Keratinocyte (primary cell): ENCODE measurements at regions not wholly inside any gene's neighbourhood (a gene's known extent, or its start where the extent isn't known, plus 50 kb on each side); places are given as distances from the start of the nearest gene placed in this dataset.

Experiments
- DNase-seq: peaks from one replicate; pipeline ENCODE4 v3.0.0-alpha.2; 2011; ENCODE audit warnings: low read depth, missing footprints, low spot score
- FAIRE-seq: peaks from 2 replicates; lab custom pipeline; 2011; peaks lifted over from hg19 to GRCh38; lab: Jason Lieb, UNC
- H2AFZ ChIP-seq: 2 replicates; pipeline ENCODE4 v1.6.0; 2012; ENCODE audit warnings: low read length, control low read depth, inconsistent platforms; ENCODE audit not compliant: control insufficient read depth
- H3K27ac ChIP-seq: 2 replicates; pipeline ENCODE4 v1.5.1; 2011; ENCODE audit warnings: low read length; ENCODE audit not compliant: control insufficient read depth, insufficient read depth
- H3K27me3 ChIP-seq: 3 replicates; pipeline ENCODE4 v1.6.0; 2011; ENCODE audit warnings: low read length; ENCODE audit not compliant: control insufficient read depth, insufficient read depth; ENCODE audit errors: extremely low read depth
- H3K36me3 ChIP-seq, 2 experiments: 2 replicates in 1 of 2; 3 replicates in 1 of 2; pipeline ENCODE4 v1.5.1; 2011; ENCODE audit warnings: low read length in 2 of 2, mild to moderate bottlenecking in 1 of 2; ENCODE audit not compliant: control insufficient read depth in 2 of 2, insufficient read depth in 2 of 2; ENCODE audit errors: extremely low read depth in 1 of 2
- H3K4me1 ChIP-seq: 3 replicates; pipeline ENCODE4 v1.5.1; 2011; ENCODE audit warnings: low read length; ENCODE audit not compliant: control insufficient read depth, insufficient read depth; ENCODE audit errors: extremely low read depth
- H3K4me2 ChIP-seq: 3 replicates; pipeline ENCODE4 v1.6.0; 2011; ENCODE audit warnings: low read depth, low read length; ENCODE audit not compliant: control insufficient read depth, insufficient read depth; ENCODE audit errors: extremely low read depth
- H3K4me3 ChIP-seq, 3 experiments: fragments of 200-600 bp in 1 of 3; sonication (generic) in 1 of 3; 2 replicates in 2 of 3; 3 replicates in 1 of 3; pipeline ENCODE4 v1.5.1; 2011 to 2016; ENCODE audit warnings: low read length in 3 of 3, mild to moderate bottlenecking in 3 of 3, control low read depth in 2 of 3, inconsistent platforms in 1 of 3, low read depth in 1 of 3, mixed read lengths in 1 of 3, mixed run types in 1 of 3, moderate library complexity in 1 of 3; ENCODE audit not compliant: control insufficient read depth in 2 of 3, insufficient read depth in 2 of 3; ENCODE audit errors: extremely low read depth in 1 of 3
- H3K79me2 ChIP-seq: 2 replicates; pipeline ENCODE4 v1.6.0; 2012; ENCODE audit warnings: low read length; ENCODE audit not compliant: control insufficient read depth, insufficient read depth
- H3K9ac ChIP-seq: 3 replicates; pipeline ENCODE4 v1.6.0; 2011; ENCODE audit warnings: low read length; ENCODE audit not compliant: control insufficient read depth, insufficient read depth; ENCODE audit errors: extremely low read depth
- H3K9me1 ChIP-seq: 3 replicates; pipeline ENCODE4 v1.6.0; 2011; ENCODE audit warnings: low read length; ENCODE audit not compliant: control insufficient read depth, insufficient read depth; ENCODE audit errors: extremely low read depth
- H3K9me3 ChIP-seq: 2 replicates; pipeline ENCODE4 v1.5.1; 2012; ENCODE audit warnings: low read depth, low read length; ENCODE audit not compliant: control insufficient read depth
- H4K20me1 ChIP-seq: 3 replicates; pipeline ENCODE4 v1.6.0; 2011; ENCODE audit warnings: low read length; ENCODE audit not compliant: control insufficient read depth, insufficient read depth; ENCODE audit errors: extremely low read depth
- EZH2 ChIP-seq: IDR thresholded peaks from one replicate; pipeline ENCODE4 v1.6.1; 2012; ENCODE audit warnings: inconsistent platforms, mild to moderate bottlenecking, low read length, moderate library complexity
- dilution Hi-C: fragments of 300-500 bp; cut with MboI; formaldehyde crosslinking; loops from one replicate; pipeline ENCODE4 v1.7.0; 2020; ENCODE audit warnings: low sequenced_read_pairs; ENCODE audit not compliant: extremely low pct_ligation_motif_present
- TF ChIP-seq, protein P1 (sequence below), 3 experiments: IDR thresholded peaks in 1 of 3; conservative IDR thresholded peaks in 1 of 3; optimal IDR thresholded peaks in 1 of 3; 2 replicates in 2 of 3; 3 replicates in 1 of 3; pipeline versions ENCODE3 to v1.5.1; 2011; ENCODE audit warnings: low read length in 3 of 3, mild to moderate bottlenecking in 3 of 3, moderate library complexity in 2 of 3, control low read depth in 1 of 3, inconsistent platforms in 1 of 3; ENCODE audit not compliant: insufficient read depth in 2 of 3; ENCODE audit errors: extremely low read depth in 1 of 3

DNA sequence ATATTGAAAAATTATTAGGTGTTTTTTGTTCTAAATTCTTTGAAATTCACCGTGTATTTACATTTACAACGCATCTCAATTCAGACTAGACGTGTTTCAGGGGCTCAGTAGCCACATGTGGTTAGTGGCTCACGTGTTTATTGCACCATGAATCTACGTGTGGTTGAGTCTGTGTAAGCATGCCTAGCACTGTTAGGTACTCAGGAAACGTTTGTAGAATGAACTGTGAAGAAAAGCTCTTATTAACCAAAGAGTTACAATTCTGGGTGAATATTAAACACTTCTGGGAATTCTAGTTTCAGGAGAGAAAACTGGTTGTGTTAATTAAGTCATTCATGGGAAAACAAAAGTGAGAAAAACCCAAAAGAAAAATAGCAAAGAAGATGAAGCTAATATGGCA, 117.5 kb upstream of the CDH6 start:
- dilution Hi-C loops, result no loop called here
- Histone ChIP-seq H3K9me3 (no peaks in the 10 kb centered on the region), H3K4me1 (no peaks in the 10 kb centered on the region), H4K20me1 (no peaks in the 10 kb centered on the region), H3K9me1 (no peaks in the 10 kb centered on the region), H3K27me3 (no peaks in the 10 kb centered on the region), H3K9ac (no peak overlapping the region), H3K27ac (no peak overlapping the region), H2AFZ (no peak overlapping the region), H3K4me3 (no peak overlapping the region), H3K36me3 (no peaks in the 10 kb centered on the region), H3K4me2 (no peak overlapping the region), H3K79me2 (no peaks in the 10 kb centered on the region)
- TF ChIP-seq, protein P1, sequence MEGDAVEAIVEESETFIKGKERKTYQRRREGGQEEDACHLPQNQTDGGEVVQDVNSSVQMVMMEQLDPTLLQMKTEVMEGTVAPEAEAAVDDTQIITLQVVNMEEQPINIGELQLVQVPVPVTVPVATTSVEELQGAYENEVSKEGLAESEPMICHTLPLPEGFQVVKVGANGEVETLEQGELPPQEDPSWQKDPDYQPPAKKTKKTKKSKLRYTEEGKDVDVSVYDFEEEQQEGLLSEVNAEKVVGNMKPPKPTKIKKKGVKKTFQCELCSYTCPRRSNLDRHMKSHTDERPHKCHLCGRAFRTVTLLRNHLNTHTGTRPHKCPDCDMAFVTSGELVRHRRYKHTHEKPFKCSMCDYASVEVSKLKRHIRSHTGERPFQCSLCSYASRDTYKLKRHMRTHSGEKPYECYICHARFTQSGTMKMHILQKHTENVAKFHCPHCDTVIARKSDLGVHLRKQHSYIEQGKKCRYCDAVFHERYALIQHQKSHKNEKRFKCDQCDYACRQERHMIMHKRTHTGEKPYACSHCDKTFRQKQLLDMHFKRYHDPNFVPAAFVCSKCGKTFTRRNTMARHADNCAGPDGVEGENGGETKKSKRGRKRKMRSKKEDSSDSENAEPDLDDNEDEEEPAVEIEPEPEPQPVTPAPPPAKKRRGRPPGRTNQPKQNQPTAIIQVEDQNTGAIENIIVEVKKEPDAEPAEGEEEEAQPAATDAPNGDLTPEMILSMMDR (optimal IDR thresholded peaks at IDR 0.05 in 1 of 3, IDR thresholded peaks at IDR 0.05 in 1 of 3, conservative IDR thresholded peaks at IDR 0.05 in 1 of 3; ENCODE audit: extremely low read depth in 1 of 3, insufficient read depth in 2 of 3, low read length in 3 of 3), result no peak
- no peak for TF ChIP-seq EZH2
- FAIRE-seq (no peak), DNase-seq (no peak)

DNA sequence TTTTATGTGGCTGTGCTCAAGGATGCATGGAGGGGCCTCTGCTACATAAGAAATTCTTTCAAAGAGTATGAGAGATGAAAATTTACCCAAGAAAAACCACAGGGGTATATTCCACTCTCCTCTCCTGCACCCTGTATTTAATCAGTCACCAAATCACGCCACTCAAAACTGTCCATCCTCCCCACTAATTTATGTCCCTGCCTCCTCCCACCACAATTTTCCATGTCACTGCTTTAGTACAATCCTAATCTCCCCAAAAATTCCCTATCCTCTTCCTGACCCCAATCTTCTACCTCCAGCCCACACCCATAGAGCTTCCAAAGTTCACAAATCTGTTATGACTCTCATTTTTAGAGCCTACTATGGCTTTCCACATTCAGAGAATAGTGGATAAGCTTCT, 125.2 kb upstream of the CDH6 start:
- H4K20me1 ChIP-seq, result no peaks in the 10 kb centered on the region
- H3K27ac ChIP-seq, result no peak overlapping the region
- no peak overlapping the region for H2AFZ ChIP-seq
- H3K4me2 ChIP-seq, result no peak overlapping the region
- FAIRE-seq, result no peak
- no peak for TF ChIP-seq EZH2
- TF ChIP-seq, protein P1 (optimal IDR thresholded peaks at IDR 0.05 in 1 of 3, IDR thresholded peaks at IDR 0.05 in 1 of 3, conservative IDR thresholded peaks at IDR 0.05 in 1 of 3; ENCODE audit: extremely low read depth in 1 of 3, insufficient read depth in 2 of 3, low read length in 3 of 3), result no peak
- H3K79me2 ChIP-seq, result no peaks in the 10 kb centered on the region
- dilution Hi-C loops, result no loop called here
- H3K4me3 ChIP-seq, result no peak overlapping the region
- H3K9ac ChIP-seq, result no peak overlapping the region
- no peaks in the 10 kb centered on the region for H3K9me1 ChIP-seq
- DNase-seq, result no peak
- no peaks in the 10 kb centered on the region for H3K36me3 ChIP-seq
- no peaks in the 10 kb centered on the region for H3K4me1 ChIP-seq
- H3K27me3 ChIP-seq, result no peaks in the 10 kb centered on the region
- H3K9me3 ChIP-seq, result no peaks in the 10 kb centered on the region
